Heart right ventricle (tissue), 16 donors: ENCODE measurements at regions not wholly inside any gene's neighbourhood (a gene's known extent, or its start where the extent isn't known, plus 50 kb on each side); places are given as distances from the start of the nearest gene placed in this dataset.

Source experiments
- ATAC-seq, 8 donors: fragments of 200-7000 bp; cut with Tn5 transposase; one replicate each; pipeline ENCODE4 v1.9.1; 2020; ENCODE audit warnings: mild to moderate bottlenecking in 8 of 8, moderate library complexity in 8 of 8, moderate number of reproducible peaks in 1 of 8
- DNase-seq, 2 donors: peaks; one replicate each; pipeline ENCODE4 v3.0.0-alpha.2; 2020
- H3K27ac ChIP-seq, 10 donors: fragments of 200-600 bp; sonication (generic) in 2 of 10; one replicate each; pipeline versions ENCODE4 v1.5.0 to v1.8.0; 2020 to 2022; ENCODE audit warnings: mild to moderate bottlenecking in 3 of 10
- H3K27me3 ChIP-seq, 7 donors: fragments of 200-600 bp; one replicate each; pipeline ENCODE4 v1.8.0; 2021 to 2022; ENCODE audit warnings: mild to moderate bottlenecking in 2 of 7
- H3K36me3 ChIP-seq, 9 donors: fragments of 200-600 bp; sonication (generic) in 1 of 9; one replicate each; pipeline versions ENCODE4 v1.5.0 to v1.8.0; 2020 to 2022; ENCODE audit warnings: mild to moderate bottlenecking in 2 of 9
- H3K4me1 ChIP-seq, 9 donors: fragments of 200-600 bp; sonication (generic) in 1 of 9; one replicate each; pipeline versions ENCODE4 v1.5.0 to v1.8.0; 2020 to 2022; ENCODE audit warnings: mild to moderate bottlenecking in 4 of 9
- H3K4me3 ChIP-seq, 10 donors: fragments of 200-600 bp; sonication (generic) in 2 of 10; one replicate each; pipeline versions ENCODE4 v1.5.0 to v1.8.0; 2020 to 2022; ENCODE audit warnings: mild to moderate bottlenecking in 7 of 10, moderate library complexity in 2 of 10
- H3K9me3 ChIP-seq, 11 donors: fragments of 200-600 bp in 10 of 11; sonication (generic) in 2 of 11; one replicate each; pipeline versions ENCODE4 v1.5.0 to v1.8.0; 2013 to 2022; ENCODE audit warnings: mild to moderate bottlenecking in 2 of 11, control low read depth in 1 of 11, moderate library complexity in 1 of 11
- WGBS, 2 donors: extraction: QIAGEN DNeasy Blood & Tissue Kit; methylation state at CpG; one replicate each; pipeline ENCODE4 v1.1.7; 2013; ENCODE audit warnings: inconsistent platforms in 1 of 2; 5-methylcytosine and 5-hydroxymethylcytosine counted together
- intact Hi-C, 10 donors: fragments of 100-400 bp; cut with DNase I; formaldehyde crosslinking; loops; one replicate each; pipeline versions ENCODE4 v1.11.1 to v1.14.2; 2022
- TF ChIP-seq, protein P1 (sequence below), 9 donors: fragments of 200-600 bp; sonication (generic) in 2 of 9; IDR thresholded peaks; one replicate each; pipeline versions ENCODE4 v1.5.0 to v1.8.0; 2021 to 2022; ENCODE audit warnings: antibody characterized with exemption in 9 of 9, mild to moderate bottlenecking in 5 of 9, moderate library complexity in 1 of 9
- donor health status: Arrhythmogenic right ventricular cardiomyopathy.
- donor health status: ischemic (EF 13 %, LVEDD 7.1; RV severe dilation, severe dysfunction).
- donor health status: healthy with polysubstance abuse.
- donor health status: DM: no; HTN: yes; CAD: no.
- donor health status: DM: no; HTN: no; CAD: no.
- donor health status: ischemic (EF 25% LVEDD 6.9; RV normal size, moderate dysfunction).
- donor health status: ischemic (EF 25% LVEDD 5.7; RV mildly dilated, moderate dysfunction).
- donor health status: healthy.
- donor health status: DM: yes; HTN: yes; CAD: no.
- donor health status: Ischemic cardiomyopathy.
- donor health status: ischemic (EF 35%, LVEDD 5.7; RV mildly dilated, moderate dysfunction).
- donor health status: nonischemic (EF 11% LVEDD 7.7; RV severe dilation, severe dysfunction).
- donor health status: DM: yes; HTN: yes; CAD: no.
- donor health status: PGD.
- donor health status: ischemic (EF 29% LVEDD 5.4; RV normal size, mild dysfunction).
- donor health status: nonischemic (EF 23%, LVEDD 6.1; RV moderate dilation, normal function).

DNA sequence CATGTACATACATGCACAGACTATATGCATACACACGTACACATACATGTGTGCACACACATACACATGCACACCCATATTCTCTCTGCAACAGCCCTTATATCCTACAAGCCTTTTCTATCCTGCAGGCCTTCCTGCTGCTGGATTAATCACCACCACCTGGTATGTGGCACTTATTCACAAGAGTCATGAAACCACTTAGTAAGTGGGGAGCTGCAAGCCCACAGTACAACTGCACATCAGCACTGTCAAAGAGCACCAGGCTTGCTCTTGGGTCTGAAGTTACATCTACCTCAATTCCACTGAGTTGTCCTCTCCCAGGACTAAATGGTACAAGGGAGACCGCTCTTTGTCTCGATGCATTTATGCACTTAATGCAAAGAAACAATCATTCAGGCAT, 233.2 kb downstream of the KLF13 start:
- no peak overlapping the region for H3K27ac ChIP-seq
- DNase-seq (no peak), ATAC-seq (no peak)
- 94 to 95% methylated on average over 3 of the region's 3 CpGs for WGBS, 2 donors
- H3K27me3 ChIP-seq, result no peaks in the 10 kb centered on the region
- H3K9me3 ChIP-seq, result no peaks in the 10 kb centered on the region
- H3K4me3 ChIP-seq, result no peak overlapping the region
- TF ChIP-seq, protein P1, sequence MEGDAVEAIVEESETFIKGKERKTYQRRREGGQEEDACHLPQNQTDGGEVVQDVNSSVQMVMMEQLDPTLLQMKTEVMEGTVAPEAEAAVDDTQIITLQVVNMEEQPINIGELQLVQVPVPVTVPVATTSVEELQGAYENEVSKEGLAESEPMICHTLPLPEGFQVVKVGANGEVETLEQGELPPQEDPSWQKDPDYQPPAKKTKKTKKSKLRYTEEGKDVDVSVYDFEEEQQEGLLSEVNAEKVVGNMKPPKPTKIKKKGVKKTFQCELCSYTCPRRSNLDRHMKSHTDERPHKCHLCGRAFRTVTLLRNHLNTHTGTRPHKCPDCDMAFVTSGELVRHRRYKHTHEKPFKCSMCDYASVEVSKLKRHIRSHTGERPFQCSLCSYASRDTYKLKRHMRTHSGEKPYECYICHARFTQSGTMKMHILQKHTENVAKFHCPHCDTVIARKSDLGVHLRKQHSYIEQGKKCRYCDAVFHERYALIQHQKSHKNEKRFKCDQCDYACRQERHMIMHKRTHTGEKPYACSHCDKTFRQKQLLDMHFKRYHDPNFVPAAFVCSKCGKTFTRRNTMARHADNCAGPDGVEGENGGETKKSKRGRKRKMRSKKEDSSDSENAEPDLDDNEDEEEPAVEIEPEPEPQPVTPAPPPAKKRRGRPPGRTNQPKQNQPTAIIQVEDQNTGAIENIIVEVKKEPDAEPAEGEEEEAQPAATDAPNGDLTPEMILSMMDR (IDR thresholded peaks at IDR 0.05), result no peak
- H3K36me3 ChIP-seq, result no peaks in the 10 kb centered on the region
- H3K4me1 ChIP-seq, result peaks cover 0 to 14% (median 6%) of the 10 kb centered on the region in 9 donors
- intact Hi-C loops, result loop anchor here in 2 of 10 donors (10.0 kb wide), 2 partner anchors 55 to 65 kb away; no protein-coding TSS in a partner anchor

DNA sequence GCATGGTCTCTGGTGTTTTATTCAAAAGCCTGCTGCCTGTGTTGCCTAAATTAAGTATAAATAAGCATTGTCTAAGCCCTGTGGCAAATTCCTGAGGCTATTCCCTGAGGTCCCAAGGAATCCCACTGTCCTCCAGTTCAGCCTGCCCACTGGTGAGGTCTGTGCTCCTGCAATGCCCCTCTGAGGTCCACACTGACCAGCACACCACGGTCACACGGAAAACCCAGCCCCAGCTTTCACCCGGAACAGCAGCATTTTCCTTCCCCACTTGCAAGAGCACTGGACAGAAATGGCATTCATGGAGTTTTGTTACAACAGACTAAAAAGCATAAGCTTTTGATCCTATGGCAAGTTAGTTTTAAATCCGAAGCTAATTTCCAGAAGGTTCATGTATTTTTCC, 234.0 kb downstream of the KLF13 start:
- H3K4me1 ChIP-seq, result peaks cover 0 to 5% (median 0%) of the 10 kb centered on the region in 9 donors
- H3K27me3 ChIP-seq, result no peaks in the 10 kb centered on the region
- H3K36me3 ChIP-seq, result no peaks in the 10 kb centered on the region
- DNase-seq (no peak), ATAC-seq (no peak)
- 72 to 76% methylated on average over 4 of the region's 4 CpGs for WGBS, 2 donors
- TF ChIP-seq, protein P1 (IDR thresholded peaks at IDR 0.05), result no peak
- H3K27ac ChIP-seq, result no peak overlapping the region
- no peak overlapping the region for H3K4me3 ChIP-seq
- H3K9me3 ChIP-seq, result no peaks in the 10 kb centered on the region
- intact Hi-C loops, result no loop called here

DNA sequence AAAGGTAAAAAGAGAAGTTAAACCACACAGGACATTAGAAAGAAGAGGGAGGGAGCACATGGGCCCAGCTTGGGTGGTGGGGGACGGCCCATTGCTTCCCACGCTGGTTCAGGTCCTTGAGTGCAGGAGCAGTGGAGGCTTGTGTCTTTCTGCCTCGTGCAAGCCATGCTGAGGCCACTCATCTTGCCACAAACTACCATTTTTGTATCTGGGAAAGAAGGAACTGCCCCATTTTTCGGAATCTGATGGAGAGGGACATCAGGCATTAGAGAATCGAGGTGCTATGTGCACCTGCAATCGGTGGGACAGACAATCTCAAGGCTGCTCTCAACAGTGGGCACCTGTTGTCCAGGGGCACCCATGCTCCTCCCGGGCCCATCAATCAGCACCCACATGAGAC, 234.5 kb downstream of the KLF13 start:
- Histone ChIP-seq H3K4me3 (no peak overlapping the region), H3K36me3 (no peaks in the 10 kb centered on the region), H3K27me3 (no peaks in the 10 kb centered on the region), H3K9me3 (no peaks in the 10 kb centered on the region), H3K4me1 (peaks cover 0 to under 1% (median 0%) of the 10 kb centered on the region in 9 donors), H3K27ac (no peak overlapping the region)
- TF ChIP-seq, protein P1 (IDR thresholded peaks at IDR 0.05), result no peak
- WGBS, 2 donors, result 84 to 89% methylated on average over 7 of the region's 7 CpGs
- DNase-seq, result no peak
- no peak for ATAC-seq
- intact Hi-C loops, result no loop called here

DNA sequence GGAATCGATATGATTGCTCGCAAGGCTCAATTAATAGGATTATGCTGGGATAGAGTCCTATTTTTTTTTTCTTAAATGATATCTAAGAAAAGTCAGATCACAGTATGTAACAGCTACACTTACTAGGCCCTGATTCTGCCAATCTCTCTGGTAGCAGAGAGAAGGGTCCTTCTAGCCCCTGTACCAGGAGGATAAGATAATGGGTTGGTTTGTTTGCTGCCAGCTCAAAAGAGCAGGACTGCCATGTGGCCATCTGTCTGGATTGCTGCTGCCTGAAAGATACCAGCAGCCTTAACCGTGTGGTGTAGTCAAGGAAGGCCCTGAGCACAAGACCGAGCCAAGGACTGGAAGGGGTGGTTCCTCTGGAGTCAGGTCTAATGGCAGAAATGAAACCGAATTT, 236.4 kb downstream of the KLF13 start:
- no peaks in the 10 kb centered on the region for H3K27me3 ChIP-seq
- H3K4me3 ChIP-seq, result no peak overlapping the region
- intact Hi-C loops, result no loop called here
- no peak for DNase-seq
- H3K27ac ChIP-seq, result no peak overlapping the region
- 89 to 96% methylated on average over 5 of the region's 5 CpGs for WGBS, 2 donors
- H3K36me3 ChIP-seq, result peaks cover 0 to 6% (median 0%) of the 10 kb centered on the region in 9 donors
- TF ChIP-seq, protein P1 (IDR thresholded peaks at IDR 0.05), result no peak
- H3K4me1 ChIP-seq, result no peaks in the 10 kb centered on the region
- H3K9me3 ChIP-seq, result peaks cover 0 to 14% (median 0%) of the 10 kb centered on the region in 11 donors
- no peak for ATAC-seq
